Stomach (tissue), 4 donors: ENCODE measurements at regions not wholly inside any gene's neighbourhood (a gene's known extent, or its start where the extent isn't known, plus 50 kb on each side); places are given as distances from the start of the nearest gene placed in this dataset.

Experiments
- CTCF ChIP-seq, 7 experiments: fragments of 450-650 bp in 4 of 7; fragments of 200-600 bp in 3 of 7; sonication (generic) in 3 of 7; IDR thresholded peaks; one replicate each; pipeline ENCODE4 v1.5.1; 2016 to 2019; ENCODE audit warnings: antibody characterized with exemption in 7 of 7, control low read depth in 2 of 7, mild to moderate bottlenecking in 1 of 7
- EP300 ChIP-seq: sonication (generic); formaldehyde crosslinking; IDR thresholded peaks from one replicate; pipeline ENCODE4 v1.6.1; 2017; ENCODE audit warnings: antibody characterized with exemption
- POLR2AphosphoS5 ChIP-seq, 3 donors: sonication (generic); formaldehyde crosslinking; IDR thresholded peaks; one replicate each; pipeline ENCODE4 v1.6.1; 2016; ENCODE audit warnings: antibody characterized with exemption in 3 of 3

- TF ChIP-seq CTCF (IDR thresholded peaks at IDR 0.05), result no peak
- TF ChIP-seq POLR2AphosphoS5 (IDR thresholded peaks at IDR 0.05), result no peak
- TF ChIP-seq EP300, result no peak
Observed at GRCh38 chr2:122636097-122636496, 880.6 kb downstream of the TSN start.
